Keratinocyte (primary cell): ENCODE measurements at regions not wholly inside any gene's neighbourhood (a gene's known extent, or its start where the extent isn't known, plus 50 kb on each side); places are given as distances from the start of the nearest gene placed in this dataset.

Experiments used
- DNase-seq: peaks from one replicate; pipeline ENCODE4 v3.0.0-alpha.2; 2011; ENCODE audit warnings: low read depth, missing footprints, low spot score
- FAIRE-seq: peaks from 2 replicates; lab custom pipeline; 2011; peaks lifted over from hg19 to GRCh38; lab: Jason Lieb, UNC
- H2AFZ ChIP-seq: 2 replicates; pipeline ENCODE4 v1.6.0; 2012; ENCODE audit warnings: low read length, control low read depth, inconsistent platforms; ENCODE audit not compliant: control insufficient read depth
- H3K27ac ChIP-seq: 2 replicates; pipeline ENCODE4 v1.5.1; 2011; ENCODE audit warnings: low read length; ENCODE audit not compliant: control insufficient read depth, insufficient read depth
- H3K27me3 ChIP-seq: 3 replicates; pipeline ENCODE4 v1.6.0; 2011; ENCODE audit warnings: low read length; ENCODE audit not compliant: control insufficient read depth, insufficient read depth; ENCODE audit errors: extremely low read depth
- H3K36me3 ChIP-seq, 2 experiments: 2 replicates in 1 of 2; 3 replicates in 1 of 2; pipeline ENCODE4 v1.5.1; 2011; ENCODE audit warnings: low read length in 2 of 2, mild to moderate bottlenecking in 1 of 2; ENCODE audit not compliant: control insufficient read depth in 2 of 2, insufficient read depth in 2 of 2; ENCODE audit errors: extremely low read depth in 1 of 2
- H3K4me1 ChIP-seq: 3 replicates; pipeline ENCODE4 v1.5.1; 2011; ENCODE audit warnings: low read length; ENCODE audit not compliant: control insufficient read depth, insufficient read depth; ENCODE audit errors: extremely low read depth
- H3K4me2 ChIP-seq: 3 replicates; pipeline ENCODE4 v1.6.0; 2011; ENCODE audit warnings: low read depth, low read length; ENCODE audit not compliant: control insufficient read depth, insufficient read depth; ENCODE audit errors: extremely low read depth
- H3K4me3 ChIP-seq, 3 experiments: fragments of 200-600 bp in 1 of 3; sonication (generic) in 1 of 3; 2 replicates in 2 of 3; 3 replicates in 1 of 3; pipeline ENCODE4 v1.5.1; 2011 to 2016; ENCODE audit warnings: low read length in 3 of 3, mild to moderate bottlenecking in 3 of 3, control low read depth in 2 of 3, inconsistent platforms in 1 of 3, low read depth in 1 of 3, mixed read lengths in 1 of 3, mixed run types in 1 of 3, moderate library complexity in 1 of 3; ENCODE audit not compliant: control insufficient read depth in 2 of 3, insufficient read depth in 2 of 3; ENCODE audit errors: extremely low read depth in 1 of 3
- H3K79me2 ChIP-seq: 2 replicates; pipeline ENCODE4 v1.6.0; 2012; ENCODE audit warnings: low read length; ENCODE audit not compliant: control insufficient read depth, insufficient read depth
- H3K9ac ChIP-seq: 3 replicates; pipeline ENCODE4 v1.6.0; 2011; ENCODE audit warnings: low read length; ENCODE audit not compliant: control insufficient read depth, insufficient read depth; ENCODE audit errors: extremely low read depth
- H3K9me1 ChIP-seq: 3 replicates; pipeline ENCODE4 v1.6.0; 2011; ENCODE audit warnings: low read length; ENCODE audit not compliant: control insufficient read depth, insufficient read depth; ENCODE audit errors: extremely low read depth
- H3K9me3 ChIP-seq: 2 replicates; pipeline ENCODE4 v1.5.1; 2012; ENCODE audit warnings: low read depth, low read length; ENCODE audit not compliant: control insufficient read depth
- H4K20me1 ChIP-seq: 3 replicates; pipeline ENCODE4 v1.6.0; 2011; ENCODE audit warnings: low read length; ENCODE audit not compliant: control insufficient read depth, insufficient read depth; ENCODE audit errors: extremely low read depth
- EZH2 ChIP-seq: IDR thresholded peaks from one replicate; pipeline ENCODE4 v1.6.1; 2012; ENCODE audit warnings: inconsistent platforms, mild to moderate bottlenecking, low read length, moderate library complexity
- dilution Hi-C: fragments of 300-500 bp; cut with MboI; formaldehyde crosslinking; loops from one replicate; pipeline ENCODE4 v1.7.0; 2020; ENCODE audit warnings: low sequenced_read_pairs; ENCODE audit not compliant: extremely low pct_ligation_motif_present
- TF ChIP-seq, protein P1 (sequence below), 3 experiments: IDR thresholded peaks in 1 of 3; conservative IDR thresholded peaks in 1 of 3; optimal IDR thresholded peaks in 1 of 3; 2 replicates in 2 of 3; 3 replicates in 1 of 3; pipeline versions ENCODE3 to v1.5.1; 2011; ENCODE audit warnings: low read length in 3 of 3, mild to moderate bottlenecking in 3 of 3, moderate library complexity in 2 of 3, control low read depth in 1 of 3, inconsistent platforms in 1 of 3; ENCODE audit not compliant: insufficient read depth in 2 of 3; ENCODE audit errors: extremely low read depth in 1 of 3

DNA sequence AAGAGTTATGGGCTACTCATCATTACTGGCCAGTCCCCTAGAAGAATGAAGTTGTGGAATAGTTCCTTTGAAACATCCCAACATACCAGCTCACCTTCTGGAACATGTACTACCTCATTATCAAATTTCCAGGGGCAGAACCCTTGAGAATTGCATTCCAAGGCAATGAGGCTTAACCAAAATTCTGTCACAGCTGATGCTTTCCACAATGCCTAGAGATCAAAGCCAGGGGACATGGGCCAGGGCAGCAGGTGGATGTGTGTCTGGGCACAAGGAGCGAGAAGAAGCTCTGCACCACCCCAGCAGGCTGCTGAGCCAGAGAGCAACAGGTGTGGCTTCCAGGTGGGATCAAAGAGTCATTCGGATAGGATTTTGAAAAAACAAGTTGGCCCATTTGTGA lies 362.1 kb downstream of the EFNB2 start:
- DNase-seq = no peak
- H3K27me3 ChIP-seq = no peaks in the 10 kb centered on the region
- no peak overlapping the region for H3K27ac ChIP-seq
- H3K9me3 ChIP-seq = no peaks in the 10 kb centered on the region
- H3K4me3 ChIP-seq = no peak overlapping the region
- H3K36me3 ChIP-seq = no peaks in the 10 kb centered on the region
- H2AFZ ChIP-seq = no peak overlapping the region
- H3K4me2 ChIP-seq = no peak overlapping the region
- H3K4me1 ChIP-seq = no peaks in the 10 kb centered on the region
- no peaks in the 10 kb centered on the region for H4K20me1 ChIP-seq
- dilution Hi-C loops = no loop called here
- no peak for TF ChIP-seq EZH2
- TF ChIP-seq, protein P1, sequence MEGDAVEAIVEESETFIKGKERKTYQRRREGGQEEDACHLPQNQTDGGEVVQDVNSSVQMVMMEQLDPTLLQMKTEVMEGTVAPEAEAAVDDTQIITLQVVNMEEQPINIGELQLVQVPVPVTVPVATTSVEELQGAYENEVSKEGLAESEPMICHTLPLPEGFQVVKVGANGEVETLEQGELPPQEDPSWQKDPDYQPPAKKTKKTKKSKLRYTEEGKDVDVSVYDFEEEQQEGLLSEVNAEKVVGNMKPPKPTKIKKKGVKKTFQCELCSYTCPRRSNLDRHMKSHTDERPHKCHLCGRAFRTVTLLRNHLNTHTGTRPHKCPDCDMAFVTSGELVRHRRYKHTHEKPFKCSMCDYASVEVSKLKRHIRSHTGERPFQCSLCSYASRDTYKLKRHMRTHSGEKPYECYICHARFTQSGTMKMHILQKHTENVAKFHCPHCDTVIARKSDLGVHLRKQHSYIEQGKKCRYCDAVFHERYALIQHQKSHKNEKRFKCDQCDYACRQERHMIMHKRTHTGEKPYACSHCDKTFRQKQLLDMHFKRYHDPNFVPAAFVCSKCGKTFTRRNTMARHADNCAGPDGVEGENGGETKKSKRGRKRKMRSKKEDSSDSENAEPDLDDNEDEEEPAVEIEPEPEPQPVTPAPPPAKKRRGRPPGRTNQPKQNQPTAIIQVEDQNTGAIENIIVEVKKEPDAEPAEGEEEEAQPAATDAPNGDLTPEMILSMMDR (optimal IDR thresholded peaks at IDR 0.05 in 1 of 3, IDR thresholded peaks at IDR 0.05 in 1 of 3, conservative IDR thresholded peaks at IDR 0.05 in 1 of 3; ENCODE audit: extremely low read depth in 1 of 3, insufficient read depth in 2 of 3, low read length in 3 of 3) = no peak
- FAIRE-seq = no peak
- H3K79me2 ChIP-seq = no peaks in the 10 kb centered on the region
- H3K9me1 ChIP-seq = no peaks in the 10 kb centered on the region
- H3K9ac ChIP-seq = no peak overlapping the region

DNA sequence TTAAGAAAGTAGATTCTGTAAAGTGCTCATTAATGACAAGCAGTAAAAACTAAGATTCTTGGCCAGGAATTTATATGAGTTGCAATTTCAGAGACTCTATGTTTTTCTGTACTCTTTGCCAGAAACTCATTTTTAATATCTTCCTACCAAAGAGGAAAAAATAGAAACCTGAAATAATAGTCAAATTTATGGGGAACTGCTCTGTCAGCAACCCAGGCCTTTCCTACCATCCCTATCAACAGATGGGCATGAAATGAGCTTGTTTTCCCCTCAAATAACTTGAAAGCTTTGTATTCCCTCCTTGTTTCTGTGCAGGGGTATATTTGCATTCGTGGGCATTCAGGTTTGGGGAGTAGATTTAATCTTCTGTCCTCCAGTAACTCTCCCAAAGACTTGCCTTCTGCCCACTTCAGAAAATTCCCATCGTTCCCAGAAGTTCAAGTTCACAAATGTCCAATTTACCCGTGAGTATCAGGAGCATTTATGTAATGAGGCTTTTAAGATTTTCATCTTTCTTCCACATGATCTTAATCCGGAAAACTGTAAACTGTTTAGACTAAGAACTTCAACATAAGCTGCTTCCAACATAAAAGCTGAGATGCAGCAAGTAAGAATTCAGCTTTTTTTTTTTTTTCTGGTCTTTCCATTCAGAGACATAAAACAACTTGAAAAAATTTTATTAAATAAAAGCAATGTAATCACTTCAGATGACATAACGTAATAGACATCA lies 363.1 kb downstream of the EFNB2 start:
- no peak overlapping the region for H3K9ac ChIP-seq
- TF ChIP-seq, protein P1 (optimal IDR thresholded peaks at IDR 0.05 in 1 of 3, IDR thresholded peaks at IDR 0.05 in 1 of 3, conservative IDR thresholded peaks at IDR 0.05 in 1 of 3; ENCODE audit: extremely low read depth in 1 of 3, insufficient read depth in 2 of 3, low read length in 3 of 3) = no peak
- no peak for TF ChIP-seq EZH2
- H3K27ac ChIP-seq = no peak overlapping the region
- H3K9me3 ChIP-seq = no peaks in the 10 kb centered on the region
- H3K4me1 ChIP-seq = no peaks in the 10 kb centered on the region
- no peak overlapping the region for H2AFZ ChIP-seq
- no peak for FAIRE-seq
- H3K79me2 ChIP-seq = no peaks in the 10 kb centered on the region
- no peaks in the 10 kb centered on the region for H3K9me1 ChIP-seq
- H3K4me2 ChIP-seq = no peak overlapping the region
- no peak overlapping the region for H3K4me3 ChIP-seq
- H4K20me1 ChIP-seq = no peaks in the 10 kb centered on the region
- no peaks in the 10 kb centered on the region for H3K27me3 ChIP-seq
- no peaks in the 10 kb centered on the region for H3K36me3 ChIP-seq
- DNase-seq = no peak
- dilution Hi-C loops = no loop called here
